Trophoblast cell (in vitro differentiated cells and primary cell): ENCODE measurements at regions not wholly inside any gene's neighbourhood (a gene's known extent, or its start where the extent isn't known, plus 50 kb on each side); places are given as distances from the start of the nearest gene placed in this dataset.

ENCODE experiments used
- DNase-seq, 2 donors: peaks; one replicate each; pipeline ENCODE4 v3.0.0-alpha.2; 2016
- H2AFZ ChIP-seq: 2 replicates; pipeline ENCODE4 v1.6.1; 2013; ENCODE audit warnings: low read length, moderate library complexity, mild to moderate bottlenecking; ENCODE audit not compliant: insufficient read depth, poor library complexity
- H2AK5ac ChIP-seq: 2 replicates; pipeline ENCODE4 v1.6.1; 2013; ENCODE audit warnings: mild to moderate bottlenecking, low read length
- H2BK120ac ChIP-seq: 2 replicates; pipeline ENCODE4 v1.6.1; 2013; ENCODE audit warnings: low read length, mild to moderate bottlenecking, moderate library complexity; ENCODE audit not compliant: insufficient read depth, poor library complexity
- H2BK12ac ChIP-seq: 2 replicates; pipeline ENCODE4 v1.6.1; 2013; ENCODE audit warnings: mild to moderate bottlenecking, low read length, moderate library complexity
- H2BK5ac ChIP-seq: 2 replicates; pipeline ENCODE4 v1.6.1; 2013; ENCODE audit warnings: low read length, low read depth, moderate library complexity, mild to moderate bottlenecking; ENCODE audit not compliant: poor library complexity
- H3K14ac ChIP-seq: 2 replicates; pipeline ENCODE4 v1.6.1; 2013; ENCODE audit warnings: mild to moderate bottlenecking, low read length
- H3K18ac ChIP-seq: 2 replicates; pipeline ENCODE4 v1.6.1; 2013; ENCODE audit warnings: mild to moderate bottlenecking, low read length
- H3K23ac ChIP-seq: 2 replicates; pipeline ENCODE4 v1.6.1; 2013; ENCODE audit warnings: low read length
- H3K27ac ChIP-seq: 2 replicates; pipeline ENCODE4 v1.5.1; 2013; ENCODE audit warnings: low read depth, mild to moderate bottlenecking, inconsistent platforms, low read length, moderate library complexity
- H3K27me3 ChIP-seq: 2 replicates; pipeline ENCODE4 v1.6.1; 2013; ENCODE audit warnings: inconsistent platforms, mild to moderate bottlenecking, low read length, moderate library complexity; ENCODE audit not compliant: insufficient read depth
- H3K36me3 ChIP-seq, 2 experiments: 1 replicate in 1 of 2; 2 replicates in 1 of 2; pipeline ENCODE4 v1.6.1; 2013; ENCODE audit warnings: low read length in 2 of 2, mild to moderate bottlenecking in 2 of 2, moderate library complexity in 1 of 2; ENCODE audit not compliant: insufficient read depth in 2 of 2, control insufficient read depth in 1 of 2
- H3K4ac ChIP-seq: 2 replicates; pipeline ENCODE4 v1.6.1; 2013; ENCODE audit warnings: low read depth, mild to moderate bottlenecking, low read length, moderate library complexity
- H3K4me1 ChIP-seq, 2 experiments: 1 replicate in 1 of 2; 2 replicates in 1 of 2; pipeline ENCODE4 v1.6.1; 2013; ENCODE audit warnings: low read length in 2 of 2, mild to moderate bottlenecking in 2 of 2, moderate library complexity in 1 of 2; ENCODE audit not compliant: insufficient read depth in 2 of 2, control insufficient read depth in 1 of 2
- H3K4me2 ChIP-seq: 2 replicates; pipeline ENCODE4 v1.6.1; 2013; ENCODE audit warnings: inconsistent platforms, mild to moderate bottlenecking, low read length, moderate library complexity
- H3K4me3 ChIP-seq: 2 replicates; pipeline ENCODE4 v1.5.1; 2013; ENCODE audit warnings: mild to moderate bottlenecking, low read depth, low read length, inconsistent platforms
- H3K79me1 ChIP-seq: one replicate; pipeline ENCODE4 v1.6.1; 2013; ENCODE audit warnings: low read length
- H3K79me2 ChIP-seq: 2 replicates; pipeline ENCODE4 v1.6.1; 2013; ENCODE audit warnings: low read length, mild to moderate bottlenecking; ENCODE audit not compliant: control insufficient read depth, insufficient read depth, poor library complexity
- H3K9ac ChIP-seq: 2 replicates; pipeline ENCODE4 v1.6.1; 2013; ENCODE audit warnings: mild to moderate bottlenecking, low read length
- H3K9me3 ChIP-seq: 2 replicates; pipeline ENCODE4 v1.6.1; 2013; ENCODE audit warnings: low read depth, mild to moderate bottlenecking, control low read depth, inconsistent platforms, low read length; ENCODE audit not compliant: insufficient read depth
- H4K12ac ChIP-seq: 2 replicates; pipeline ENCODE4 v1.6.1; 2013; ENCODE audit warnings: low read depth, mild to moderate bottlenecking, low read length, moderate library complexity
- H4K8ac ChIP-seq: 2 replicates; pipeline ENCODE4 v1.6.1; 2013; ENCODE audit warnings: low read depth, mild to moderate bottlenecking, low read length, moderate library complexity
- H4K91ac ChIP-seq: one replicate; pipeline ENCODE4 v1.6.1; 2013; ENCODE audit warnings: low read depth, mild to moderate bottlenecking, low read length, moderate library complexity
- whole genome bisulfite sequencing: extraction: QIAGEN DNeasy Blood & Tissue Kit; methylation state at CpG from one replicate; pipeline ENCODE4 v1.1.7; 2013; ENCODE audit warnings: missing lambda C conversion rate; ENCODE audit not compliant: insufficient read length, insufficient coverage; ENCODE audit errors: extremely low coverage; 5-methylcytosine and 5-hydroxymethylcytosine counted together

DNA sequence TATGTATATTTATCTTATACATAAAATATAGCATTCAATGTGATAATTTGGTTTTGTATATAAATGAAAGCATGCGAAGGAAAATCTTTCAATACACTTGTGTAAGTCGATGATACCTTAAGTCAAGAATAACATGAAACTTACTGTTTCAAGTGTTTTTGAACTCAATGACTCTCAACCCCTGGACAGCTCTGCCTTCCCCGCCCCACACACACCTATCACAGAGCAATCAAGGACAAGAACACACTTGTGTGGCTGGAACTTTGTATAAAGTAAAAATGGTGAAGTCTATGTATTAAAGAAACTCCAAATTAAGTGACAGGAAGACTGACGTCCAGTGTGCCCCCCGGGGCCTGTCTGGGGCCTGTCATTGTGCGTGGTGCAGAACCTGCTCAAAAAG is 478.6 kb upstream of the AKR1E2 start:
- no peak overlapping the region for H2BK5ac ChIP-seq
- H3K36me3 ChIP-seq = no peaks in the 10 kb centered on the region
- no peaks in the 10 kb centered on the region for H3K9me3 ChIP-seq
- peaks cover 15% of the 10 kb centered on the region for H3K79me1 ChIP-seq
- H3K14ac ChIP-seq = no peak overlapping the region
- H3K4me1 ChIP-seq = peaks cover 6 to 7% of the 10 kb centered on the region in 2 experiments
- H4K8ac ChIP-seq = no peak overlapping the region
- no CpG with 5 or more reads among the region's 6 CpGs for WGBS
- H3K79me2 ChIP-seq = no peaks in the 10 kb centered on the region
- no peak overlapping the region for H3K4ac ChIP-seq
- DNase-seq = no peak
- H3K27me3 ChIP-seq = no peaks in the 10 kb centered on the region
- H4K12ac ChIP-seq = no peak overlapping the region
- H3K23ac ChIP-seq = no peak overlapping the region
- no peak overlapping the region for H3K9ac ChIP-seq
- H2AK5ac ChIP-seq = no peak overlapping the region
- H2BK120ac ChIP-seq = peak overlapping the region; percentile 46
- no peak overlapping the region for H3K27ac ChIP-seq
- H4K91ac ChIP-seq = peak overlapping the region; percentile 62
- no peak overlapping the region for H3K18ac ChIP-seq
- no peak overlapping the region for H3K4me3 ChIP-seq
- no peak overlapping the region for H3K4me2 ChIP-seq
- no peak overlapping the region for H2AFZ ChIP-seq
- peak overlapping the region; percentile 80 for H2BK12ac ChIP-seq

DNA sequence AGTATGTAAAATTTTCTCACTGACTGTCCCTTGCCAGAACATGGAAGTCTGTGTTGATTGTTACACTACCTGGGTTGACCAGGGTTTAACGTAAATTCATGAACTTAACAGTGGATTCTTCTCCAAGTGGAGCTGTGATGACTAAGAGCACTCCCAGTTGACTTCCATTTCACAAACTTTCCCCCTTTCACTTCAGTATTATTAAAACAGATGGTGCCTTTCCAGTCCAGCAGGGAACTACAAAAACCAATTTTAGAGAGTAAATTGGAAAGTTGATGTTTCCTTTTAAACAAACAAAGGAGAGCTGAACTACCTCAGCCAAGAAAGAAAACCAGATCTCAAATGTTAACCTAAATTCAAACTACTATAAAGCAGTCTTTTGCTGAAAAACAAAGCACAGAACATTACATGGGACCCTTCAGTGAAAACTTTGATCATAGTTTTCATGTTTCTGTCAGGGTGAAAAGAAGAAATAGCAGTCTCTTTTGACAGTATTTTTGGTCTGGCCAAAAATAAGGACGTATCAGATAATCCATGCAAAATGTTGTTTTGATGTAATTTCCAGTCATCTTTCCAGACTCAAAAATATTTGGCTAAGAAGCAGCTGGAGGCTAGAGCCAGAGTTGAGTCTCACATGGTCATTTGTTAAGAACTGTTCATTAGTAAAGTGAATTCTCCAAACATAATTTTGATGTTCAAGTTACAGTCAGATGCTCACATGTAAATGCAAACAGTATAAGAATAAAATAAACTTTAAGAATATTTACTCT is 479.9 kb upstream of the AKR1E2 start:
- Histone ChIP-seq H3K4ac (no peak overlapping the region), H3K23ac (no peak overlapping the region), H3K9ac (no peak overlapping the region), H2AK5ac (no peak overlapping the region), H3K79me1 (peaks cover 13% of the 10 kb centered on the region), H2BK5ac (no peak overlapping the region), H4K91ac (peak overlapping the region; percentile 28), H3K14ac (no peak overlapping the region), H3K4me1 (peaks cover 6 to 7% of the 10 kb centered on the region in 2 experiments), H3K27ac (no peak overlapping the region), H3K79me2 (no peaks in the 10 kb centered on the region), H2BK120ac (peak overlapping the region; percentile 83), H3K18ac (no peak overlapping the region), H3K36me3 (no peaks in the 10 kb centered on the region), H2AFZ (no peak overlapping the region), H3K9me3 (no peaks in the 10 kb centered on the region), H3K4me2 (no peak overlapping the region), H4K12ac (no peak overlapping the region), H2BK12ac (peak overlapping the region; percentile 88), H3K4me3 (no peak overlapping the region), H4K8ac (no peak overlapping the region), H3K27me3 (no peaks in the 10 kb centered on the region)
- no peak for DNase-seq
- no CpG with 5 or more reads among the region's 2 CpGs for WGBS

DNA sequence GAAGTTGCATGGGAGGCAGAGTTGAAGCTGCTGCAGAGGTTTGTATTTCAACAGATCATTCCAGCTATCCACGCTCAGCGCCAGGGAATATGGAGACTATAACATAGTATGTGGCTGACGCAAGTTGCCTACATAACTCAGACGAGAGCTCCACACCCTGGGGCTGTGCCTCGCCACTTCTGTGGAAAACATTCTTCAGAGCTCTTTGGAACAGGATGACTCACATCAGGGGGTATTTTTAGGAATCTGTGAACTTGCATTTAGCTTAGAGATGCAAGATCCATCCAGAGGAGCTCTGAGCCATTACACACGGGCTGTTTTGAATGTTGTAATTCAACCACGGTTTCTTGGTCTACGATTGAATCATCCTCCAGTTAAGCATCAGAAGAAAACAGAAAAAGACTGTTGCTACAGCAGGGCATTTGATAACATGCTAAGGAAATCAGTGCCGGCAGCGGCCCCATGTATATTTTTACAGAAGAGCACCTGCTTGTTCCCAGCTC is 481.5 kb upstream of the AKR1E2 start:
- H2AFZ ChIP-seq = no peak overlapping the region
- no peak overlapping the region for H3K4ac ChIP-seq
- H2BK12ac ChIP-seq = no peak overlapping the region
- DNase-seq = peak; percentile 100
- H3K79me1 ChIP-seq = peaks cover 14% of the 10 kb centered on the region
- no peak overlapping the region for H3K14ac ChIP-seq
- no peak overlapping the region for H2BK120ac ChIP-seq
- H3K9me3 ChIP-seq = no peaks in the 10 kb centered on the region
- no peaks in the 10 kb centered on the region for H3K27me3 ChIP-seq
- WGBS = no CpG with 5 or more reads among the region's 10 CpGs
- no peak overlapping the region for H2AK5ac ChIP-seq
- no peaks in the 10 kb centered on the region for H3K36me3 ChIP-seq
- no peak overlapping the region for H2BK5ac ChIP-seq
- peak overlapping the region; percentile 32 for H3K4me2 ChIP-seq
- no peak overlapping the region for H3K4me3 ChIP-seq
- H3K4me1 ChIP-seq = peaks cover 6 to 7% of the 10 kb centered on the region in 2 experiments
- H3K9ac ChIP-seq = no peak overlapping the region
- no peak overlapping the region for H3K18ac ChIP-seq
- H3K23ac ChIP-seq = no peak overlapping the region
- H4K8ac ChIP-seq = no peak overlapping the region
- no peaks in the 10 kb centered on the region for H3K79me2 ChIP-seq
- H3K27ac ChIP-seq = peak overlapping the region; percentile 94
- H4K91ac ChIP-seq = no peak overlapping the region
- no peak overlapping the region for H4K12ac ChIP-seq

DNA sequence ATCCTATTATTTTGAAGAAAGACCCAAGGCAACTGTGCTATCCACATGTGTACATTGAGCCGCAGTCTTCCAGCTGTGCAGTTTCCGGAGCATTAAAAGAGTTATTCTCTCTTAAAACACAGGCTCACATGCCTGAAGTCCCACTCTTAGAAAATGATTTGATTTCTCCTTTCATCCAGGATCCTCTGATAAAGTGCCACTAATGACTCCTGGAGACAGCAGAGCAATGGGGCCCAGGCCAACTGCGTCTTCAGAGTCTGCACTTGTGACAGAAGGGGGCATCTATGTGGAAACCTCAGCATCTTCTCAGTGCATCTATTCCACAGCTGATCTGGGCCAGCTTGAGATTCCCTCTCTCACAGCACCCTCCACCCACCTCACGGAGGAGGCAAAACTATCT is 482.1 kb upstream of the AKR1E2 start:
- Histone ChIP-seq H4K91ac (peak overlapping the region; percentile 92), H3K27me3 (no peaks in the 10 kb centered on the region), H2AK5ac (peak overlapping the region; percentile 84), H3K9ac (no peak overlapping the region), H3K23ac (no peak overlapping the region), H3K4ac (peak overlapping the region; percentile 18), H3K4me2 (peak overlapping the region; percentile 35), H3K18ac (peak overlapping the region; percentile 51), H4K12ac (peak overlapping the region; percentile 10), H3K4me3 (no peak overlapping the region), H3K79me1 (peaks cover 14% of the 10 kb centered on the region), H3K79me2 (no peaks in the 10 kb centered on the region), H3K27ac (peak overlapping the region; percentile 94), H2BK5ac (peak overlapping the region; percentile 97), H2BK12ac (peak overlapping the region; percentile 90), H3K4me1 (peaks cover 6 to 7% of the 10 kb centered on the region in 2 experiments), H3K9me3 (no peaks in the 10 kb centered on the region), H2AFZ (peak overlapping the region; percentile 55), H3K36me3 (no peaks in the 10 kb centered on the region), H2BK120ac (peak overlapping the region; percentile 93), H3K14ac (peak overlapping the region; percentile 76), H4K8ac (peak overlapping the region; percentile 49)
- no CpG with 5 or more reads among the region's 4 CpGs for WGBS
- DNase-seq = no peak
